C4-2B (cell line): ENCODE measurements at regions not wholly inside any gene's neighbourhood (a gene's known extent, or its start where the extent isn't known, plus 50 kb on each side); places are given as distances from the start of the nearest gene placed in this dataset.

Experiments used
- H3K27ac ChIP-seq: fragments of 450-650 bp; 2 replicates; pipeline ENCODE4 v1.5.1; 2017
- CTCF ChIP-seq: fragments of 450-650 bp; conservative IDR thresholded peaks from 2 replicates; pipeline ENCODE4 v1.5.1; 2017; ENCODE audit warnings: mild to moderate bottlenecking
- ZFX ChIP-seq: fragments of 450-650 bp; IDR thresholded peaks from 2 replicates; pipeline ENCODE4 v1.6.1; 2017

DNA sequence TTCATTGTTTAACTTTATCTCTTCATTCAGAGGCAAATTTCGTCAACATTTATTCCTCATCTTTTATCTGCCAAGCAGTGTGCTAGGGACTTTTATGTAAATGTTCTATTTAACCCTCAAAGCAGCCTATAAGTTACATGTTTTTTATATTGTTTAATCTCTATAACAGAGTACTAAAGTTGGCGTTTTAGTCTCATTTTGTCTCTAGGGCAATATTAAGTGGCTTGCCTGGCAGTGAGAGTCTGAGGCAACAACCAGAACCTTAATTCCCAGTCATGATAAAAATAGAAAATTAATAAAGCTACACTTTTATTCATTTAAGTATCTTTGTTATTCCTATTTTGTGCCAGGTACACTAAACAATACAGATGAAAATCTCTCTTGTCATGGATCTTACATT lies 994.3 kb upstream of the ADGRL2 start:
- no peak overlapping the region for H3K27ac ChIP-seq
- TF ChIP-seq ZFX (no peak), CTCF (no peak)

GRCh38 chr1:80801695-80802094 lies 999.0 kb upstream of the ADGRL2 start:
- no peak overlapping the region for H3K27ac ChIP-seq
- TF ChIP-seq CTCF = no peak
- no peak for TF ChIP-seq ZFX

DNA sequence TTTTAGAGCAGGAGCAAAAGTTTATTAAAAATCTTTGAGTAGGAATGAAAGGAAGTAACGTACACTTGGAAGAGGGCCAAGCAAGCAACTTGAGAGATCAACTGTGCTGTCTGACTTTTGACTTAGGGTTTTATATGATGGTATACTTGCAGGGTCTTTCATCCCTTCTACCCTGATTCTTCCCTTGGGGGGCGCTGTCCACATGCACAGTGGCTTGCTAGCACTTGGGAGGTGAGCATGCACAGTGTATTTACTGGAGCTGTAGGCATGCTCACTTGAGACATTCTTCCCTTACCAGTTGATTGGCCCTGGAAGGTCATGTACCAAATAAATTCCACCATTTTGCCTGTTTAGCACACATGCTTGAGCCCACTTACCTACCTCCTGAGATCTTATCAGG lies 1001.3 kb upstream of the ADGRL2 start:
- no peak; the same call in 1 of the 2 replicates for TF ChIP-seq CTCF
- no peak for TF ChIP-seq ZFX
- H3K27ac ChIP-seq = no peak overlapping the region

GRCh38 chr1:80779275-80779674 lies 1021.5 kb upstream of the ADGRL2 start:
- TF ChIP-seq ZFX (no peak), CTCF (no peak)
- no peak overlapping the region for H3K27ac ChIP-seq

DNA sequence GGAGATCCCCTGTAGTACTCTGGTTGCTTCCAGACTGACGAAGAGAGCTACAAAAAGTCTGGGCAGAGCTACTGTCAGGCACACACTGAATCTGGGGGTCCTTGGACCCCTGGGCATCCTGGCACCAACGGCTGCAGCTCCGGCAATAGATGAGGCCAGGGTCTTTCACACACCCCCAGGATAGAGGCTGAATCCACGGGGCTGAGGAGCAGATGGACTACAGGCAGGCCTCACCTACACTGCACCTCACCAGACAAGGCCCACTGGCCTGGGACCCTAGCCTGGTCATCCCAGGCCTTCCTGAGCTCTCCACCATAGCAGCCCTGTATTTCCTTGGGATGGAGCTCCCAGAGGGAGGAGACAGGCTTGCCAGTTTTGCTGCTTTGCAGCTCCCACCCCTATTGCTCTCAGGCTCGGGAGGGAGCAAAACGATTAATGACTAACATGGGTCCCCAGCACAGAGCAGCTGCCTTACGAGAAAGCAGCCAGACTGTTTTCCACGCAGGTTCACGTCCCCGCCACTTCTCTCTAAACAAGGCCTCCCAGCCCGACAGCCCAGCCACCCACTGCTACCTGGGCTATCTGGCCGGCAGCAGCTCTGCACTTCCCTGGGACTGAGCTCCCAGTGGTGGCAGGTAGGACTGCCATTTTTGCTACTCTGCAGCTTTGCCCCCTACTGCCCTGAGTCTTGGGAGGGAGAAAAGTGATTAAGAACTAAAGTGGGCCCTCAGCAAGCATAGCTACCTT lies 1022.5 kb upstream of the ADGRL2 start:
- TF ChIP-seq ZFX (no peak), CTCF (no peak)
- H3K27ac ChIP-seq = no peak overlapping the region

- TF ChIP-seq ZFX (no peak), CTCF (no peak)
- H3K27ac ChIP-seq = no peak overlapping the region
These were observed 1024.5 kb upstream of the ADGRL2 start for GRCh38 chr1:80776266-80776665.

DNA sequence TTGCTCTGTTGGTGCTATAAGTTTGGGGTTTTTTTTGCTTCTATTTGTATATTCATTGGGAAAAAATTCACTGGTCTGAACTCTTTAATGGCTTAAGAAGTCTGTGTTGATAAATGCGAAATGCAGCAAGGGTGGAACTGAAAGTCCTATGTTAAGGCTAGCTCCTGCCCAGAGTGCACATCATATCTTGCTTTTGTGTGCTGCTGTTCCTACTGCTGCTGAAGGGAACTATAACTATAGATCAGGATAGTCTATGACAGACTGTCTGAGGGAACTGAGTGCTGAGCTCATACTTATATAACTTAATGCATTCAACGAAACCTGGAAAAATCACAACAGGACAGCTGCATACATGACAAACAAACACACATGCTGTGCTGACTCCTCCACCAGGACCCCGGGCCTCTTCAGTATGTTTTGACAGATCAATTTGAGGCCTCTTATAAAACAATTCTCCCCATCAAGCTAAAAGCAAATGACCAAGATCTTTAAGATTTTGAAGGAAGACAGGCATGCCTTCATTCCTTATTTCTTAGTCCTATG lies 1031.5 kb upstream of the ADGRL2 start:
- H3K27ac ChIP-seq = no peak overlapping the region
- TF ChIP-seq CTCF = no peak
- no peak for TF ChIP-seq ZFX
